ENCODE measurements at regions not wholly inside any gene's neighbourhood (a gene's known extent, or its start where the extent isn't known, plus 50 kb on each side); places are given as distances from the start of the nearest gene placed in this dataset.

- 96 to 97% methylated on average over 1 of the region's 1 CpG for WGBS, 2 donors
- H3K4me1 ChIP-seq = no peaks in the 10 kb centered on the region
- no peak overlapping the region for H3K4me3 ChIP-seq (replicated peaks in 1 of 3)
- TF ChIP-seq POLR2A (IDR thresholded peaks at IDR 0.05) (no peak), CTCF (IDR thresholded peaks at IDR 0.05) (no peak)
- no peaks in the 10 kb centered on the region for H3K36me3 ChIP-seq
- no peak overlapping the region for H3K27ac ChIP-seq
- intact Hi-C loops (cut with DNase I) = no loop called here
- H3K27me3 ChIP-seq = no peaks in the 10 kb centered on the region
- no peaks in the 10 kb centered on the region for H3K9me3 ChIP-seq
- no peak for DNase-seq
These were observed 287.9 kb upstream of the ESRRG start for GRCh38 chr1:217011097-217011496.

- Histone ChIP-seq H3K4me1 (no peaks in the 10 kb centered on the region), H3K9me3 (no peaks in the 10 kb centered on the region), H3K27me3 (no peaks in the 10 kb centered on the region), H3K27ac (no peak overlapping the region), H3K36me3 (no peaks in the 10 kb centered on the region), H3K4me3 (replicated peaks in 1 of 3) (no peak overlapping the region)
- no peak for TF ChIP-seq POLR2A (IDR thresholded peaks at IDR 0.05)
- no peak for TF ChIP-seq CTCF (IDR thresholded peaks at IDR 0.05)
- intact Hi-C loops (cut with DNase I) = no loop called here
- DNase-seq = no peak
- WGBS, 2 donors = 91 to 95% methylated on average over 2 of the region's 2 CpGs
These were observed 287.0 kb upstream of the ESRRG start for GRCh38 chr1:217010253-217010652.

- intact Hi-C loops (cut with DNase I) = no loop called here
- no peak overlapping the region for H3K4me3 ChIP-seq (replicated peaks in 1 of 3)
- TF ChIP-seq CTCF (IDR thresholded peaks at IDR 0.05) (no peak), POLR2A (IDR thresholded peaks at IDR 0.05) (no peak)
- no peaks in the 10 kb centered on the region for H3K4me1 ChIP-seq
- no peak overlapping the region for H3K27ac ChIP-seq
- no peaks in the 10 kb centered on the region for H3K9me3 ChIP-seq
- no peaks in the 10 kb centered on the region for H3K27me3 ChIP-seq
- 78 to 80% methylated on average over 1 of the region's 1 CpG for WGBS, 2 donors
- no peak for DNase-seq
- no peaks in the 10 kb centered on the region for H3K36me3 ChIP-seq
These were observed 286.1 kb upstream of the ESRRG start for GRCh38 chr1:217009376-217009775.

GRCh38 chr1:217004776-217005436 lies 281.7 kb upstream of the ESRRG start:
- TF ChIP-seq CTCF (IDR thresholded peaks at IDR 0.05) (no peak), POLR2A (IDR thresholded peaks at IDR 0.05) (no peak)
- no peaks in the 10 kb centered on the region for H3K27me3 ChIP-seq
- intact Hi-C loops (cut with DNase I) = no loop called here
- no peak overlapping the region for H3K4me3 ChIP-seq (replicated peaks in 1 of 3)
- DNase-seq = no peak
- no peaks in the 10 kb centered on the region for H3K9me3 ChIP-seq
- H3K4me1 ChIP-seq = no peaks in the 10 kb centered on the region
- H3K27ac ChIP-seq = no peak overlapping the region
- no peaks in the 10 kb centered on the region for H3K36me3 ChIP-seq
- 79 to 85% methylated on average over 4 of the region's 4 CpGs for WGBS, 2 donors

- Histone ChIP-seq H3K36me3 (no peaks in the 10 kb centered on the region), H3K4me3 (replicated peaks in 1 of 3) (no peak overlapping the region), H3K4me1 (no peaks in the 10 kb centered on the region), H3K27ac (no peak overlapping the region), H3K27me3 (no peaks in the 10 kb centered on the region), H3K9me3 (no peaks in the 10 kb centered on the region)
- 89 to 91% methylated on average over 1 of the region's 1 CpG for WGBS, 2 donors
- DNase-seq = no peak
- intact Hi-C loops (cut with DNase I) = no loop called here
- TF ChIP-seq CTCF (IDR thresholded peaks at IDR 0.05) (no peak), POLR2A (IDR thresholded peaks at IDR 0.05) (no peak)
These were observed 280.1 kb upstream of the ESRRG start for GRCh38 chr1:217003355-217003754.
